GM18861 (cell line): ENCODE measurements at regions not wholly inside any gene's neighbourhood (a gene's known extent, or its start where the extent isn't known, plus 50 kb on each side); places are given as distances from the start of the nearest gene placed in this dataset.

Experiments
- ATAC-seq: cut with Tn5 transposase; IDR thresholded peaks from one replicate; pipeline ENCODE4 v1.9.1; 2021; ENCODE audit not compliant: unreplicated experiment

GRCh38 chr3:111338059-111338698 lies 203.8 kb upstream of the CD96 start:
- ATAC-seq, result no peak

DNA sequence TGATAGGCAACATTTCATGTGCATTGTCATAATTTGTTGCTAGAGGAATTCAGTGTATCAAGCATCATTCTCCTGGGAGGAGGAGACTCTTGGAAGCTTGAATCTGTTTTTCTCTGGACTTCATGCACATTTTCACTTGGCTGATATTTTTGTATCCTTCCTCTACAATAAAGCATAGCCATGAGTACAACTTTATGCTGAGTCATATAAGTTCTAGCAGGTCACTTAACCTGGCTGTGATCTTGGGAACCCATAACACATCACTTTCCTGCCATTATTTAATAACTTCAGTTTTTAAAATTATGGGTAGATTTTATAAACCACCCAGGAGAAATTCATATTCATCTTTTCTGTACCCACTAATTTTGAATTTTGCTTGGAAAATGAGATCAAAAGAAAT lies 203.0 kb upstream of the CD96 start:
- no peak for ATAC-seq

- ATAC-seq, result no peak
Measured at GRCh38 chr3:111351334-111351733, 190.7 kb upstream of the CD96 start.

DNA sequence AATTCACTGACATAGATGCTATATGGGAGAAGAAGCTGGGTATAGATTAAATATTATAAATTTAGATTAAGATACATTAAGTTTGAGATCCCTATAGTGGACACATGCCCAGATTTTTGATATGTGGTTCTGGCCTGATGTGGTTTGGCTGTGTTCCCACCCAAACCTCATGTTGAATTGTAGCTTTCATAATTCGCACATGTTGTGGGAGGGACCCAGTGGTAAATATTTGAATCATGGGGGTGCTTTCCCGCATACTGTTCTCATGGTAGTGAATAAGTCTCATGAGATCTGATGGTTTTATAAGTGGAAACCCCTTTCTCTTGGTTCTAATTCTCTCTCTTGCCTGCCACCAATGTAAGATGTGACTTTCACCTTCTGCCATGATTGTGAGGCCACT lies 189.4 kb upstream of the CD96 start:
- no peak for ATAC-seq

- no peak for ATAC-seq
Measured at GRCh38 chr3:111359261-111360030, 182.6 kb upstream of the CD96 start.

DNA sequence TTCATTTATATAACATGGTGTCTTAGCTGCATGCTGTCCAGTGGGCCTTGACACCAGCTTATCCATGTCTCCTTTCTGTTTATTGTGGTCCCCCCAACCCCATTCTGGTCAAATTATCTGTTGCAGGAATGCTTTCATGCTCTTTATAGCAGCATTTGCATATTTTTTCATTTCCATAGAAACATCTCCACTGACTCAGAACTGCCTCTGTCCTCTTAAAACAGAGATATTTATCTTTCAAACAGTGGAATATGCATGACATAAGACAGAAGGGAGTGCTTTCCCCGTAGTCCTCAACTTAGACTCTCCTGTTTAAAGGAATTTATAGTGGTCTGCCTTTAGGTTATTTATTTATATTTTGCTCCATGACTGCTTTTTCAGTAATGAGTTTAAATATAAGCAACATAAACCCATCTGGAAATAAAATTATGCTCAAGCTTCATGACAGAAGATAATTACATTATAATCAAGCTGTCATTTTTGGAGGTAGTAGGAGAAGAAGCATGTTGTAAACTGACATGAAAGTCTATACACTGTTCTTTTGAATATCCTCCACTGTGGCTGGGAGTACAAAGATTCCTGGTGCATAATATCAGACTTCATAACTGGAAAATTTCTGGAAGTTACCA lies 179.5 kb upstream of the CD96 start:
- no peak for ATAC-seq

DNA sequence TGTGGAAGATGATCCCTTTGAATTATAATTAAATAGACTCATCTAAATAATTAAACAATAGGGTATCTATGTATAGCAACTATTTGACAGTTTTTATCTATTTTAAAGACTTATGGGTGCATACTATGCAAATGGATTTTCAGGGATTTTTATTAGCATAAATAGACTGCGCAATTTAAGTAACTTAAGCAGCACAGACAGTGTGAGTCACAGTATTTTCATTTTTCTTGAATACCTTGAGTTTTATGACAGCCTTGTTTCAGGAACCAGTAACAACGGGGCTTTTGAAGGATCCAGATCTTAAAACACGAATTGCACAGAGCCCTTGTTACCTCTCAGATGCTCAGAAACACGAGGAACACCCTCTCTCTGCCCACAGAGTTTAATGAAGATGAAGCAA lies 175.5 kb upstream of the CD96 start:
- ATAC-seq, result no peak

- no peak for ATAC-seq
Measured at GRCh38 chr3:111368056-111368455, 173.9 kb upstream of the CD96 start.

- ATAC-seq, result no peak
Measured at GRCh38 chr3:111369958-111370357, 172.0 kb upstream of the CD96 start.

- no peak for ATAC-seq
Measured at GRCh38 chr3:111373239-111373638, 168.8 kb upstream of the CD96 start.

- no peak for ATAC-seq
Measured at GRCh38 chr3:111373861-111374260, 168.1 kb upstream of the CD96 start.

DNA sequence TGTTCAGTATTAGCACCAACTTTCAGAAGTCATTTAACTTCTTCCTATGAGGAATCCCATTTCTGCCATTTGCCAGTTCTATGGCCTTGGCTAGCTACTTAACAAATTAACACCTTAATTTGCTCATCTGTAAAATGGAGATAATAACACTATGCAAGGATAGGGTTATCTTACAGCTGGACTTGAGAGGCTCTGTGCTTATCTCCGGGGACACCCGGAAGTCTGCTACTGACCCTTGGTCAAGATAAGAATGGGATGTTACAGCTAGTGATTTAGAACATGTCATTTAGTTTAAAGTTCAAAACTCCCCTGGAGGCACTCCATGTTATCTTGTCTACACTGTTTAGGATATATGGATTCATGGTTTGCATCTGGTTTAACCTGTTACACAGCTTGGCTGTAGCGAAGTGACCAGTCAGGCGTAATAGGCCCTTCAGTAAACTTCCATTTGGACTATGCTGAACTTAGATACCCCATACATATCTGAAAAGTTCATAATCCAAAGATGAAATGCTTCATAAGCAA lies 156.0 kb upstream of the CD96 start:
- no peak for ATAC-seq

- no peak for ATAC-seq
Measured at GRCh38 chr3:111392894-111393398, 149.1 kb upstream of the CD96 start.

DNA sequence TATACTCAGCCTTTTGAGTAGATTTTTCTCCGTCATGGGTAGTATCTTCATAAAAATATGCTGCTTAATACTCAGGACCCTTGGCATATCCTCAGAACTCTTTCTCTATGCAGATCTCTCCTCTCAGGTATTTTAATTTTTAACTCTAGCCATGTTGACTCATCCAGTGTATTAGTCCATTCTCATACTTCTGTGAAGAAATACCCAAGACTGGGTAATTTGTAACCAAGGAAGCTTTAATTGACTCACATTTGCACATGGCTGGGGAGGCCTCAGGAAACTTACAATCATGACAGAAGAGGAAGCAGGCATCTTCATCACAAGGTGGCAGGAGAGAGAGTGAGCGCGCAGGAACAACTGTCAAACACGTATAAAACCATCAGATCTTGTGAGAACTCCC lies 129.3 kb upstream of the CD96 start:
- no peak for ATAC-seq

DNA sequence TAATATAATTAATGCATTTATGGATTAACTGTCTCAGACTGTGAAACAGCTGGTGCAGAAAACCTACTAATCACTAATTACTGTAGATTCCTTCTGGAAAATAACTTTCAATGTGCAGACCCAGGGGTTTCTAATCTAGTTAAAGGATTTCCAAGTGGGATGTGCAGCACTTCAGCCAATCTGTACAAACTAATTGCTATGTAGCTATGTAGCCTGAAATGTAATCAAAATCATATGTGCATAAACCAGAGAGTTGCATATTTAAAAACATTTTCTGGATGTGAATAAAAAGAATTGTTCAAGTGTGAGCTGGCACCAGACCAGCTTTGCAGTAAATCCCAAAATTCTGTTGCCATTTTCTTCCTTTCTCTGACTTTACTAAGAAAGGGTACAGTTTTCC lies 127.5 kb upstream of the CD96 start:
- ATAC-seq, result no peak

DNA sequence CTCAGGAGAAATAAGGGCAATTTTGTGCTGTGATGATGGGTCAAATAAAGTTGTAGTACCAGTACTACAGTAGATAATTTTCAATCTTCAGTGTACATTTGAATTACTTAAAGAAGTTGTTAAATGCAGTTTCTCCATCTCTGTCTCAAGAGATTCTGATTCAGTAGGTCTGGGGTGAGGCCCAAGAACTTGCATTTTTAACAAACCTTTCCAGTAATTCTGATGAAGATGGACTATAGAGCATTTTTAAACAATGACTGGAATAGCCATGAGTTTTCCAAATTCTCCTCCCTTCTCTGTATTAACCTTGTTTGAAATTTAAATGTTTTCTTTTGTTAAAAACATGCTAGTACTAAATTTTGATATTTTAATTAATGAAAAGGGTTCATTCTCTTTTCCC lies 127.0 kb upstream of the CD96 start:
- ATAC-seq, result no peak

GRCh38 chr3:111418391-111418790 lies 123.6 kb upstream of the CD96 start:
- no peak for ATAC-seq

- ATAC-seq, result no peak
Measured at GRCh38 chr3:111428301-111428700, 113.7 kb upstream of the CD96 start.

- ATAC-seq, result no peak
Measured at GRCh38 chr3:111434941-111435622, 106.9 kb upstream of the CD96 start.

GRCh38 chr3:111438283-111438682 lies 103.7 kb upstream of the CD96 start:
- no peak for ATAC-seq

DNA sequence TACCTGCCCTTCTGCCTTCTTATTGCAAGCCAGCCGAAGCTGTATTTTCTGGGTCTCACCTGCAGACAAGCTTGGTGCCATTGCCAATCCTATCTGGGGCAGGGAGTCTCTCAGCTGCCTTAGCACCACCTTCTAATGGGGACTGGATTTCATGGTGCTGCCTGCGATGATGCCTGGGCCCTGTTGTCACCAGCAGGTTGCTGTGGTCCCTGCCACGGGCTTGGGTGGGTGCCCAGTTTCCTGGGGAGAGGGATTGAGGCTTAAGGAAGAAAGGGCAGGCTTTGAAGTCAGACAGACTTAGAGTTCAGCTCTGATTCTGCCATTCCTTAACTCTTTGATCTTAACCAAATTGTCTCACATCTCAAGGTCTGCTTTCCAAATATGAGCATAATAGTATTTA lies 87.4 kb upstream of the CD96 start:
- no peak for ATAC-seq
